ENCODE measurements at regions not wholly inside any gene's neighbourhood (a gene's known extent, or its start where the extent isn't known, plus 50 kb on each side); places are given as distances from the start of the nearest gene placed in this dataset.

DNA sequence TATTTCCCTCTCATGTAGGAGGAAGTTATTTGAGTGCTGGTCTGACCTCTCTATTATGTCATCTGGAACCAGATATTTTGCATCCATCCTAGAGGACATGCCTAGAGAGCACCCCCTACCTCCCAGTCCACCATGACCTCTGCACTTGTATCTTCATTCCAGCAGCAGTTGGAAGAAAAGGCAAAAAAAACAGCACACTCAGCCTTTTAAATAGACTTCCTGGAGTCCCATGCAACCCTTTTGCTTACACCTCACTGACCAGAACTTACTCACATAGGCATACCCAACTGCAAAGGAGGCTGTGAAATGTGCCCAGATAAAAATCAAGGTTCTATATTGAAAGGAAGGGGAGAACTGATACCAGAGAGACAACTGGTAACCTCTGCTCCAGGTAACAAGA is 92.3 kb upstream of the FHIT start:
- TF ChIP-seq, protein P1, sequence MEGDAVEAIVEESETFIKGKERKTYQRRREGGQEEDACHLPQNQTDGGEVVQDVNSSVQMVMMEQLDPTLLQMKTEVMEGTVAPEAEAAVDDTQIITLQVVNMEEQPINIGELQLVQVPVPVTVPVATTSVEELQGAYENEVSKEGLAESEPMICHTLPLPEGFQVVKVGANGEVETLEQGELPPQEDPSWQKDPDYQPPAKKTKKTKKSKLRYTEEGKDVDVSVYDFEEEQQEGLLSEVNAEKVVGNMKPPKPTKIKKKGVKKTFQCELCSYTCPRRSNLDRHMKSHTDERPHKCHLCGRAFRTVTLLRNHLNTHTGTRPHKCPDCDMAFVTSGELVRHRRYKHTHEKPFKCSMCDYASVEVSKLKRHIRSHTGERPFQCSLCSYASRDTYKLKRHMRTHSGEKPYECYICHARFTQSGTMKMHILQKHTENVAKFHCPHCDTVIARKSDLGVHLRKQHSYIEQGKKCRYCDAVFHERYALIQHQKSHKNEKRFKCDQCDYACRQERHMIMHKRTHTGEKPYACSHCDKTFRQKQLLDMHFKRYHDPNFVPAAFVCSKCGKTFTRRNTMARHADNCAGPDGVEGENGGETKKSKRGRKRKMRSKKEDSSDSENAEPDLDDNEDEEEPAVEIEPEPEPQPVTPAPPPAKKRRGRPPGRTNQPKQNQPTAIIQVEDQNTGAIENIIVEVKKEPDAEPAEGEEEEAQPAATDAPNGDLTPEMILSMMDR (conservative IDR thresholded peaks at IDR 0.05 in 1 of 2, IDR thresholded peaks at IDR 0.05 in 1 of 2; ENCODE audit: low read depth in 1 of 2, low read length in 2 of 2): no peak
- TF ChIP-seq EZH2 (IDR thresholded peaks at IDR 0.05; ENCODE audit: low read length, missing control alignments): no peak

Measured in fibroblast of lung (primary cell).